HCT116 (cell line): ENCODE measurements at regions not wholly inside any gene's neighbourhood (a gene's known extent, or its start where the extent isn't known, plus 50 kb on each side); places are given as distances from the start of the nearest gene placed in this dataset.

Experiments used
- CBX3 ChIP-seq: IDR thresholded peaks from 2 replicates; pipeline ENCODE4 v1.6.1; 2012; ENCODE audit warnings: low read depth
- POLR2A ChIP-seq: IDR thresholded peaks from 2 replicates; pipeline ENCODE4 v1.7.0; 2011; ENCODE audit warnings: borderline replicate concordance; ENCODE audit not compliant: insufficient read depth, insufficient read length; ENCODE audit errors: extremely low read depth
- SP1 ChIP-seq: IDR thresholded peaks from 2 replicates; pipeline ENCODE4 v1.6.1; 2012; ENCODE audit warnings: low read depth
- YY1 ChIP-seq: IDR thresholded peaks from 2 replicates; pipeline ENCODE4 v1.6.1; 2011; ENCODE audit warnings: low read length, low read depth, moderate library complexity, mild to moderate bottlenecking; ENCODE audit not compliant: insufficient replicate concordance; ENCODE audit errors: extremely low read depth
- ZNF274 ChIP-seq: fragments of 200-500 bp; sonication (Bioruptor generic); IDR thresholded peaks from 2 replicates; pipeline ENCODE4 v1.6.1; 2014; ENCODE audit warnings: mild to moderate bottlenecking, low read depth, low read length, inconsistent platforms
- TF ChIP-seq, protein P1 (sequence below), 3 experiments: fragments of 200-600 bp in 1 of 3; sonication (generic) in 1 of 3; IDR thresholded peaks in 2 of 3; conservative IDR thresholded peaks in 1 of 3; 2 replicates each; pipeline ENCODE4 v1.5.1; 2012 to 2017; ENCODE audit warnings: low read depth in 2 of 3, low read length in 2 of 3, antibody characterized with exemption in 1 of 3, borderline replicate concordance in 1 of 3, control low read depth in 1 of 3, mild to moderate bottlenecking in 1 of 3, mixed read lengths in 1 of 3, mixed run types in 1 of 3, moderate library complexity in 1 of 3; ENCODE audit not compliant: insufficient read depth in 1 of 3

DNA sequence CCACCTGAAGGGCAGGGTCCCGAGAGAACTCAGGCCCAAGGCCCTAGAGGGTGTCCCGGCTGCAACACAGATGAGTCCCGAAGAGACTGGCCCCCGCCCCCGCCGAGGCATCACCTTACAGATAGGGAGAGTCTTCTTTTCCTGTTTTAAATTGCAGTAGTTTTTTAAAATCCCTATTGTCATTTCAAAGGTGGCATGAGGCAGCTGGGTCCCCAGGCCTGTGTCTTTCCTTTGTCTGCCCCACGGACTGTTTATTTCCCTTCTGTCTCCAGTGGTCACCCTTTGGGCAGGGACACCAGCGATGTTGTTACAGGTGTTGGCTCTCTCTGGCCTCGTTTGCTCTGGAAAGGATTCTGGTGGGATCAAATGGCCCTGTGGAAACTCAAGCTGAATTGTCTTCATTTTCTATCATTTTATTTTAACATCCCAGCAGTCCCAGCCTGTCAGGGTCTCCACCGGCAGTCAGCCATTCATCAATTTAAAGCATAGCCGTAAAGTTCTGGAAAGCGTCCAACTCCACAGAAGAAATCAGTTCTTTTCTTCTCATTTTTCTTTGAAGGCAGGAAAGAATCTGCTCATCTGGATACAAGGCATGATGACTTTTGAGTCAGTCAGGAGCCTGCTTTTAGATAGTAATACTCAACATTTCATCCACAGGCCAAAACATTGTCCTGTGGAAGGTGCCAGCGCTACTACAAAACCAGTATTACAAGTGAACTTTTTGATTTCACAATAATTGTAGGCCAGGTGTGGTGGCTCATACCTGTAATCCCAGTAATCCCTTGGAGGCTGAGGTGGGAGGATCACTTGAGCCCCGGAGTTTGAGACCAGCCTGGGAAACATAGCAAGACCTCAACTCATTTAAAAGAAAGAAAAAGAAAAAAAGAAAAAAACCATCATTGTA lies 96.2 kb downstream of the HES1 start:
- TF ChIP-seq, protein P1, sequence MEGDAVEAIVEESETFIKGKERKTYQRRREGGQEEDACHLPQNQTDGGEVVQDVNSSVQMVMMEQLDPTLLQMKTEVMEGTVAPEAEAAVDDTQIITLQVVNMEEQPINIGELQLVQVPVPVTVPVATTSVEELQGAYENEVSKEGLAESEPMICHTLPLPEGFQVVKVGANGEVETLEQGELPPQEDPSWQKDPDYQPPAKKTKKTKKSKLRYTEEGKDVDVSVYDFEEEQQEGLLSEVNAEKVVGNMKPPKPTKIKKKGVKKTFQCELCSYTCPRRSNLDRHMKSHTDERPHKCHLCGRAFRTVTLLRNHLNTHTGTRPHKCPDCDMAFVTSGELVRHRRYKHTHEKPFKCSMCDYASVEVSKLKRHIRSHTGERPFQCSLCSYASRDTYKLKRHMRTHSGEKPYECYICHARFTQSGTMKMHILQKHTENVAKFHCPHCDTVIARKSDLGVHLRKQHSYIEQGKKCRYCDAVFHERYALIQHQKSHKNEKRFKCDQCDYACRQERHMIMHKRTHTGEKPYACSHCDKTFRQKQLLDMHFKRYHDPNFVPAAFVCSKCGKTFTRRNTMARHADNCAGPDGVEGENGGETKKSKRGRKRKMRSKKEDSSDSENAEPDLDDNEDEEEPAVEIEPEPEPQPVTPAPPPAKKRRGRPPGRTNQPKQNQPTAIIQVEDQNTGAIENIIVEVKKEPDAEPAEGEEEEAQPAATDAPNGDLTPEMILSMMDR (IDR thresholded peaks at IDR 0.05 in 2 of 3, conservative IDR thresholded peaks at IDR 0.05 in 1 of 3; ENCODE audit: borderline replicate concordance in 1 of 3, insufficient read depth in 1 of 3, low read depth in 2 of 3, low read length in 2 of 3) = no peak
- TF ChIP-seq POLR2A = no peak
- no peak for TF ChIP-seq CBX3
- TF ChIP-seq SP1 = no peak
- TF ChIP-seq YY1 = no peak
- TF ChIP-seq ZNF274 = no peak
